IMR-90 (cell line): ENCODE measurements at regions not wholly inside any gene's neighbourhood (a gene's known extent, or its start where the extent isn't known, plus 50 kb on each side); places are given as distances from the start of the nearest gene placed in this dataset.

ENCODE experiments used
- ATAC-seq: fragments of 200-7000 bp; cut with Tn5 transposase; 2 replicates; pipeline ENCODE4 v1.9.1; 2020; ENCODE audit warnings: low read depth, mild to moderate bottlenecking, moderate library complexity
- BruUV-seq: library from RNA; stranded (reverse); fragments of 400-500 nt; replicated peaks from 2 replicates; lab custom pipeline; 2021; lab: Mats Ljungman, UMichigan
- CTCF ChIA-PET: fragments of 300-600 bp; formaldehyde crosslinking; extraction: SDS; loops from one replicate; lab custom pipeline; 2021; ENCODE audit warnings: antibody characterized with exemption; lab: Yijun Ruan, JAX
- POLR2A ChIA-PET: fragments of 300-600 bp; sonication (Branson Sonifier 250); formaldehyde crosslinking; loops from one replicate; lab custom pipeline; 2022; ENCODE audit warnings: antibody characterized with exemption; ENCODE audit not compliant: unreplicated experiment; lab: Charles Lee
- DNase-seq: peaks from one replicate; pipeline ENCODE4 v3.0.0; 2013
- H2AFZ ChIP-seq: replicated peaks from 2 replicates; pipeline ENCODE3; 2013; ENCODE audit warnings: low read length, mild to moderate bottlenecking; ENCODE audit not compliant: poor library complexity
- H2AK5ac ChIP-seq: 2 replicates; pipeline ENCODE4 v1.6.1; 2013; ENCODE audit warnings: low read depth, low read length, inconsistent platforms
- H2AK9ac ChIP-seq: replicated peaks from 2 replicates; pipeline ENCODE3; 2013; ENCODE audit warnings: mild to moderate bottlenecking, low read depth, low read length, moderate library complexity; ENCODE audit not compliant: poor library complexity
- H2BK120ac ChIP-seq: 2 replicates; pipeline ENCODE4 v1.6.1; 2013; ENCODE audit warnings: low read depth, low read length, inconsistent platforms
- H2BK15ac ChIP-seq: 3 replicates; pipeline ENCODE4 v1.6.1; 2013; ENCODE audit warnings: low read depth, low read length, inconsistent platforms
- H2BK20ac ChIP-seq: 2 replicates; pipeline ENCODE4 v1.6.1; 2013; ENCODE audit warnings: low read depth, mild to moderate bottlenecking, inconsistent platforms, low read length, moderate library complexity
- H2BK5ac ChIP-seq: 2 replicates; pipeline ENCODE4 v1.6.1; 2013; ENCODE audit warnings: mild to moderate bottlenecking, low read depth, low read length, inconsistent platforms; ENCODE audit not compliant: poor library complexity, severe bottlenecking
- H3K14ac ChIP-seq: replicated peaks from 2 replicates; pipeline ENCODE4 v1.6.1; 2013; ENCODE audit warnings: low read depth, low read length, inconsistent platforms
- H3K18ac ChIP-seq: 2 replicates; pipeline ENCODE4 v1.6.1; 2013; ENCODE audit warnings: low read depth, low read length, control low read depth
- H3K23ac ChIP-seq: 2 replicates; pipeline ENCODE4 v1.6.1; 2013; ENCODE audit warnings: low read depth, low read length, inconsistent platforms
- H3K27ac ChIP-seq: 2 replicates; pipeline ENCODE4 v1.5.1; 2013; ENCODE audit warnings: mild to moderate bottlenecking, control low read depth, low read length; ENCODE audit not compliant: insufficient read depth
- H3K27me3 ChIP-seq: 2 replicates; pipeline ENCODE4 v1.6.1; 2013; ENCODE audit warnings: low read length; ENCODE audit not compliant: control insufficient read depth, insufficient read depth
- H3K36me3 ChIP-seq: 2 replicates; pipeline ENCODE4 v1.6.1; 2013; ENCODE audit warnings: low read length, mixed read lengths; ENCODE audit not compliant: control insufficient read depth, insufficient read depth
- H3K4ac ChIP-seq: 2 replicates; pipeline ENCODE4 v1.6.1; 2013; ENCODE audit warnings: low read depth, low read length, inconsistent platforms
- H3K4me1 ChIP-seq: 2 replicates; pipeline ENCODE4 v1.6.1; 2013; ENCODE audit warnings: low read length, mixed read lengths; ENCODE audit not compliant: control insufficient read depth, insufficient read depth
- H3K4me2 ChIP-seq: 2 replicates; pipeline ENCODE4 v1.6.1; 2013; ENCODE audit warnings: low read depth, mild to moderate bottlenecking, control low read depth, low read length, moderate library complexity
- H3K4me3 ChIP-seq: 2 replicates; pipeline ENCODE4 v1.5.1; 2013; ENCODE audit warnings: low read depth, mild to moderate bottlenecking, control low read depth, low read length, moderate library complexity; ENCODE audit not compliant: insufficient read depth
- H3K56ac ChIP-seq: 2 replicates; pipeline ENCODE4 v1.6.1; 2013; ENCODE audit warnings: low read length, inconsistent platforms; ENCODE audit not compliant: insufficient read depth; ENCODE audit errors: extremely low read depth
- H3K79me1 ChIP-seq, 2 experiments: 2 replicates each; pipeline ENCODE4 v1.6.1; 2013; ENCODE audit warnings: low read length in 2 of 2, inconsistent platforms in 1 of 2, low read depth in 1 of 2
- H3K9ac ChIP-seq: 2 replicates; pipeline ENCODE4 v1.6.1; 2013; ENCODE audit warnings: low read depth, low read length, control low read depth
- H3K9me1 ChIP-seq: 2 replicates; pipeline ENCODE4 v1.6.1; 2013; ENCODE audit warnings: low read length, inconsistent platforms; ENCODE audit not compliant: insufficient read depth
- H3K9me3 ChIP-seq: 2 replicates; pipeline ENCODE4 v1.6.1; 2013; ENCODE audit warnings: low read length; ENCODE audit not compliant: control insufficient read depth, insufficient read depth
- H4K20me1 ChIP-seq: 2 replicates; pipeline ENCODE4 v1.6.1; 2013; ENCODE audit warnings: low read length, inconsistent platforms; ENCODE audit not compliant: insufficient read depth
- H4K5ac ChIP-seq: 2 replicates; pipeline ENCODE4 v1.6.1; 2013; ENCODE audit warnings: mild to moderate bottlenecking, low read depth, low read length, control low read depth
- H4K8ac ChIP-seq, 2 experiments: 2 replicates each; pipeline ENCODE4 v1.6.1; 2013; ENCODE audit warnings: low read depth in 2 of 2, low read length in 2 of 2, control low read depth in 1 of 2, inconsistent platforms in 1 of 2
- H4K91ac ChIP-seq: 2 replicates; pipeline ENCODE4 v1.6.1; 2013; ENCODE audit warnings: low read depth, low read length, inconsistent platforms; ENCODE audit not compliant: insufficient read depth
- SMC3 ChIP-seq: fragments of 150-350 bp; IDR thresholded peaks from 2 replicates; pipeline ENCODE4 v1.6.1; 2016; ENCODE audit warnings: low read depth, mild to moderate bottlenecking, antibody characterized with exemption, low read length, moderate library complexity
- WGBS, 2 experiments: methylation state at CpG; one replicate each; pipeline versions ENCODE4 v1.1.5 to v1.1.7; 2013; ENCODE audit warnings: missing lambda C conversion rate in 2 of 2; ENCODE audit not compliant: insufficient read length in 1 of 2; ENCODE audit errors: extremely low coverage in 2 of 2; 5-methylcytosine and 5-hydroxymethylcytosine counted together
- dilution Hi-C: fragments of 300-500 bp; cut with HindIII; formaldehyde crosslinking; loops from one replicate; pipeline ENCODE4 v1.14.3; 2018; ENCODE audit warnings: low sequenced_read_pairs; ENCODE audit not compliant: unreplicated experiment
- in situ Hi-C: fragments of 300-500 bp; cut with MboI; formaldehyde crosslinking; loops from 3 replicates; pipeline ENCODE4 v1.14.3; 2019; ENCODE audit warnings: low sequenced_read_pairs, inconsistent platforms, mixed read lengths
- intact Hi-C: fragments of 100-400 bp; cut with micrococcal nuclease; formaldehyde crosslinking; loops from 2 replicates; pipeline ENCODE4 v1.10.0; 2022

- no peak overlapping the region for H2BK5ac ChIP-seq
- no peak overlapping the region for H3K4me3 ChIP-seq
- no peak overlapping the region for H2BK20ac ChIP-seq
- no peak overlapping the region for H3K14ac ChIP-seq
- no peaks in the 10 kb centered on the region for H3K9me1 ChIP-seq
- H2AK5ac ChIP-seq, result no peak overlapping the region
- no peak overlapping the region for H3K56ac ChIP-seq
- intact Hi-C loops (no loop called here), in situ Hi-C loops (loop anchor here (10.0 kb wide), 1 partner anchor 309 kb away; no protein-coding TSS in a partner anchor), dilution Hi-C loops (no loop called here)
- no peak overlapping the region for H4K91ac ChIP-seq
- H3K23ac ChIP-seq, result no peak overlapping the region
- no peak overlapping the region for H3K4me2 ChIP-seq
- H2AK9ac ChIP-seq, result no peak overlapping the region
- WGBS, 2 experiments, result no CpG with 5 or more reads among the region's 1 CpG
- H3K9ac ChIP-seq, result no peak overlapping the region
- H4K5ac ChIP-seq, result no peak overlapping the region
- H3K79me1 ChIP-seq, result no peaks in the 10 kb centered on the region
- no peaks in the 10 kb centered on the region for H3K9me3 ChIP-seq
- H2AFZ ChIP-seq, result no peak overlapping the region
- H3K36me3 ChIP-seq, result no peaks in the 10 kb centered on the region
- H2BK120ac ChIP-seq, result no peak overlapping the region
- no peak overlapping the region for H3K18ac ChIP-seq
- DNase-seq (no peak), ATAC-seq (no peak)
- CTCF ChIA-PET, result no interaction called here
- no peak overlapping the region for H2BK15ac ChIP-seq
- H3K27me3 ChIP-seq, result no peaks in the 10 kb centered on the region
- H3K4ac ChIP-seq, result no peak overlapping the region
- no peak for TF ChIP-seq SMC3
- H3K4me1 ChIP-seq, result no peaks in the 10 kb centered on the region
- H4K20me1 ChIP-seq, result no peaks in the 10 kb centered on the region
- no peak overlapping the region for H3K27ac ChIP-seq
- no TSS peak for BruUV-seq
- POLR2A ChIA-PET, result no interaction called here
- no peak overlapping the region for H4K8ac ChIP-seq
Observed at GRCh38 chr3:159275741-159276140, 473.9 kb downstream of the MFSD1 start.
